NT2/D1 (cell line): ENCODE measurements at regions not wholly inside any gene's neighbourhood (a gene's known extent, or its start where the extent isn't known, plus 50 kb on each side); places are given as distances from the start of the nearest gene placed in this dataset.

Experiments used
- SUZ12 ChIP-seq: IDR thresholded peaks from 2 replicates; pipeline ENCODE4 v1.6.1; 2011; ENCODE audit not compliant: insufficient read length, insufficient read depth; ENCODE audit errors: extremely low read depth
- ZNF274 ChIP-seq: IDR thresholded peaks from 2 replicates; pipeline ENCODE4 v1.6.1; 2011; ENCODE audit warnings: mild to moderate bottlenecking, low read depth, low read length

DNA sequence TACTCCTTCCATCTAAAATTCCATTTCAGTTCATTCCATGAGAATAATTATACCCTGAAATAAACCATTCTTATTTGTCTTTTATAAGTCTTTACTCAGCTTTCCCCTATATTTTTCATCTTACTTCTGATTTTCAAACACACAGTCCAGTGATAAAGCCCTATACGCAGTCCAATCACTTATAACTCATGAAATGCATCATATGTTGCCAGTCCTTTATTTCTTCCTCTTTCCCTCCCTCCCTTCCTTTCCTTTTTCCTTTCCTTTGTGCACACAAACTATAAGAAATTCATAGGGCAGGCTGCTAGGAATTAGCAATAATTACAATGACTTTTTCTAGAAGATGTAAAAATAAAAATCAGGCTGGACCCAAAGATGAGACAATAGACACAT, 58.8 kb upstream of the RPS23 start:
- TF ChIP-seq ZNF274 (no peak), SUZ12 (no peak)
